DND-41 (cell line): ENCODE measurements at regions not wholly inside any gene's neighbourhood (a gene's known extent, or its start where the extent isn't known, plus 50 kb on each side); places are given as distances from the start of the nearest gene placed in this dataset.

Experiments
- CTCF ChIP-seq: IDR thresholded peaks from 2 replicates; pipeline ENCODE4 v1.5.1; 2012; ENCODE audit warnings: borderline replicate concordance, low read length, moderate library complexity, mild to moderate bottlenecking; ENCODE audit not compliant: poor library complexity, severe bottlenecking; ENCODE audit errors: extremely low read depth
- EZH2 ChIP-seq: IDR thresholded peaks from 3 replicates; pipeline ENCODE4 v1.6.1; 2012; ENCODE audit warnings: borderline replicate concordance, low read depth, mild to moderate bottlenecking, moderate library complexity, low read length, inconsistent platforms; ENCODE audit not compliant: severe bottlenecking

- TF ChIP-seq CTCF (no peak), EZH2 (no peak)
Measured at GRCh38 chr11:13136272-13136596, 127.1 kb downstream of the RASSF10 start.
